ENCODE measurements at regions not wholly inside any gene's neighbourhood (a gene's known extent, or its start where the extent isn't known, plus 50 kb on each side); places are given as distances from the start of the nearest gene placed in this dataset.

- H3K27me3 Mint-ChIP-seq (ENCODE audit: low read depth): no peaks in the 10 kb centered on the region
- H3K9me3 Mint-ChIP-seq: no peaks in the 10 kb centered on the region
- H3K4me3 Mint-ChIP-seq: no peak overlapping the region
- peak overlapping the region; percentile 30 for H3K27ac Mint-ChIP-seq
- H3K4me1 Mint-ChIP-seq (ENCODE audit: low read depth): no peaks in the 10 kb centered on the region
- DNase-seq (no peak), ATAC-seq (replicated peaks in 1 of 2) (no peak)
- H3K36me3 Mint-ChIP-seq (ENCODE audit: insufficient read depth in 2 of 2): no peaks in the 10 kb centered on the region
These were observed 214.4 kb upstream of the LEF1 start for GRCh38 chr4:108383157-108383556.

GRCh38 chr4:108382751-108383150 lies 214.0 kb upstream of the LEF1 start:
- no peaks in the 10 kb centered on the region for H3K9me3 Mint-ChIP-seq
- DNase-seq (no peak), ATAC-seq (replicated peaks in 1 of 2) (no peak)
- H3K4me1 Mint-ChIP-seq (ENCODE audit: low read depth): no peaks in the 10 kb centered on the region
- H3K4me3 Mint-ChIP-seq: no peak overlapping the region
- no peaks in the 10 kb centered on the region for H3K27me3 Mint-ChIP-seq (ENCODE audit: low read depth)
- no peaks in the 10 kb centered on the region for H3K36me3 Mint-ChIP-seq (ENCODE audit: insufficient read depth in 2 of 2)
- H3K27ac Mint-ChIP-seq: peak overlapping the region; percentile 7

DNA sequence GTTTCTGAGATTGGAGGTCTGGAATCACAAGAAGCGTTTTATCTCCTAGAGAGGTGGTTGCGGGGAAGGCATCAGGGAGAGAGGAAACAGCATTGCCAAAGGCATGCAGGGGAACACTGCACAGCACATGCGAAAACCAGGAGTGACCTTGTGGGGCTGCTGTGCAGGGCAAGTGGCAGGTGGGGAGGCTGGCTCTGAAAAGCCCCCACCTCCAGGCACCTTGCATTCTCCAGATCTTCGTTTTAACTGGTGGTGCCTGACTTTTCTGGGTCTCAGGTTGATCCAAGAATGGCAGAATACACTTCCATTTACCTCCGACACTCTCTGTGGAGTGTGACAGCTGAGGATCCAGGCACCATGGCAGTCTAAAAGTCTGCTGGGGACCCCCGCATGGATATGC lies 209.4 kb upstream of the LEF1 start:
- no peak for DNase-seq
- H3K36me3 Mint-ChIP-seq (ENCODE audit: insufficient read depth in 2 of 2): no peaks in the 10 kb centered on the region
- H3K27ac Mint-ChIP-seq: no peak overlapping the region
- H3K4me1 Mint-ChIP-seq (ENCODE audit: low read depth): peaks cover 4% of the 10 kb centered on the region
- no peak overlapping the region for H3K4me3 Mint-ChIP-seq
- H3K9me3 Mint-ChIP-seq: no peaks in the 10 kb centered on the region
- no peaks in the 10 kb centered on the region for H3K27me3 Mint-ChIP-seq (ENCODE audit: low read depth)
- ATAC-seq (replicated peaks in 1 of 2): no peak

GRCh38 chr4:108377021-108377420 lies 208.3 kb upstream of the LEF1 start:
- Mint-ChIP-seq H3K27me3 (ENCODE audit: low read depth) (no peaks in the 10 kb centered on the region), H3K4me3 (no peak overlapping the region), H3K36me3 (ENCODE audit: insufficient read depth in 2 of 2) (no peaks in the 10 kb centered on the region), H3K9me3 (no peaks in the 10 kb centered on the region), H3K4me1 (ENCODE audit: low read depth) (peaks cover 14% of the 10 kb centered on the region), H3K27ac (no peak overlapping the region)
- no peak for ATAC-seq (replicated peaks in 1 of 2)
- DNase-seq: no peak

DNA sequence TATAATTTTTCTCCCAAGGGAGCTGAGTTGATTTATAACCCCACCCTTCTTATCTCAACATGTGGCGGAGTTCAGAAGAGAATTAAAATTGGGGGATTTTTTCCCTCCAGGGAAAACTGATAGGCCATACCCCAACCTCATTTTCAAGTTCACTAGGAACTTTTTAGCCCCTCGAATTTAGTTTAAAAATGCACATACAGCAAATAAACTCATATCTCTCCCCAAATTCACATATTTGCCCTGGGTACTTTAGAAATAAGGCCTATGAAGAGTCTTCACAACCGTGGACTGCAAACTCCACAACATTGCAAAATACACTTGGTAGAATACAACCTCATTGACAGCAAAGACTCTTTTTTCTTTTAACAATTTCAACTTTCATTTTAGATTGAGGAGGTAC lies 206.7 kb upstream of the LEF1 start:
- peaks cover 30% of the 10 kb centered on the region for H3K4me1 Mint-ChIP-seq (ENCODE audit: low read depth)
- no peaks in the 10 kb centered on the region for H3K27me3 Mint-ChIP-seq (ENCODE audit: low read depth)
- no peak for ATAC-seq (replicated peaks in 1 of 2)
- H3K36me3 Mint-ChIP-seq (ENCODE audit: insufficient read depth in 2 of 2): no peaks in the 10 kb centered on the region
- H3K4me3 Mint-ChIP-seq: no peak overlapping the region
- DNase-seq: no peak
- H3K27ac Mint-ChIP-seq: no peak overlapping the region
- no peaks in the 10 kb centered on the region for H3K9me3 Mint-ChIP-seq

DNA sequence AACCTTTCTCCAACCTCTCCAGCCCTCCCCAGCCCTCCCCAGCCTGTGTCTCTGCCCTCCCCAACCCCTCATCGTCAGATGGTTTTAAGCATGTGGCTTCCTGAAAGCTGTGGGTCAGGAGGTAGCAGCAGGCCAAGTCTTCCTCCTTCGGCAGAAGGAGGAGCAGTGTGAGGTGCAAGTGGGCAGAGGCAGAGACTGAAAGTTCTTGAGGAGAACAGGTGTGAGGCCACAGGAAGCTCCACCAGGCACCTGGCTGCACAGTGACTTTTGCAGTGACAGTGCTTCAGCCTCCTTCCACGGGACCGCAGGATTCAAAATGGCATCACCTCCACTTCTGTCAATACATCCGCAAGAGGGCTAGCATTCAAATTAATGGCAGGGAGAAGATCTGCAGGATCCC lies 203.9 kb upstream of the LEF1 start:
- H3K4me3 Mint-ChIP-seq: peak overlapping the region; percentile 35 to 57
- no peaks in the 10 kb centered on the region for H3K36me3 Mint-ChIP-seq (ENCODE audit: insufficient read depth in 2 of 2)
- no peaks in the 10 kb centered on the region for H3K9me3 Mint-ChIP-seq
- no peak overlapping the region for H3K27ac Mint-ChIP-seq
- ATAC-seq (replicated peaks in 1 of 2) (peak; percentile 59 to 62), DNase-seq (peak; percentile 19 to 23)
- H3K27me3 Mint-ChIP-seq (ENCODE audit: low read depth): peaks cover 15% of the 10 kb centered on the region
- H3K4me1 Mint-ChIP-seq (ENCODE audit: low read depth): peaks cover 42% of the 10 kb centered on the region

DNA sequence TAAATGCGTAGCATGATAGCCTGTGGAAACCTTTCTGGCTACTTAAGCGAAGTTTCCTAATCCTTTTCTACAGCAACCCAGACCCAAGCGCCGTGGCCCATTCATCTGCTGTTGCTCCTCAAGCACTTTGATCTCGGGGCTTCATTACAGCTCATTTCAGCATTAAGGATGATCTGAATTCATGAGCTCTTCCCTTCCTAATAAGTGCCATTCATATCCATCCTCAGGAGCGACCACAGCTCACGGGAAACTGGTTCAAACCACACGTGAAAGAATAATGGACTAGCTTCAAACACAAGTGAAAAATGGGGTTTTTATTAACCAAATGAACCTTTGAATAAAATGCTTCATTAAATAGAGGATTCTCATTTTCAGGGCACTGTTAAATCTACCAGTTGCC lies 202.6 kb upstream of the LEF1 start:
- DNase-seq: no peak
- Mint-ChIP-seq H3K4me3 (peak overlapping the region; percentile 81 to 85), H3K36me3 (ENCODE audit: insufficient read depth in 2 of 2) (no peaks in the 10 kb centered on the region), H3K9me3 (no peaks in the 10 kb centered on the region), H3K27ac (peak overlapping the region; percentile 28), H3K4me1 (ENCODE audit: low read depth) (peaks cover 42% of the 10 kb centered on the region), H3K27me3 (ENCODE audit: low read depth) (peaks cover 15% of the 10 kb centered on the region)
- no peak for ATAC-seq (replicated peaks in 1 of 2)

DNA sequence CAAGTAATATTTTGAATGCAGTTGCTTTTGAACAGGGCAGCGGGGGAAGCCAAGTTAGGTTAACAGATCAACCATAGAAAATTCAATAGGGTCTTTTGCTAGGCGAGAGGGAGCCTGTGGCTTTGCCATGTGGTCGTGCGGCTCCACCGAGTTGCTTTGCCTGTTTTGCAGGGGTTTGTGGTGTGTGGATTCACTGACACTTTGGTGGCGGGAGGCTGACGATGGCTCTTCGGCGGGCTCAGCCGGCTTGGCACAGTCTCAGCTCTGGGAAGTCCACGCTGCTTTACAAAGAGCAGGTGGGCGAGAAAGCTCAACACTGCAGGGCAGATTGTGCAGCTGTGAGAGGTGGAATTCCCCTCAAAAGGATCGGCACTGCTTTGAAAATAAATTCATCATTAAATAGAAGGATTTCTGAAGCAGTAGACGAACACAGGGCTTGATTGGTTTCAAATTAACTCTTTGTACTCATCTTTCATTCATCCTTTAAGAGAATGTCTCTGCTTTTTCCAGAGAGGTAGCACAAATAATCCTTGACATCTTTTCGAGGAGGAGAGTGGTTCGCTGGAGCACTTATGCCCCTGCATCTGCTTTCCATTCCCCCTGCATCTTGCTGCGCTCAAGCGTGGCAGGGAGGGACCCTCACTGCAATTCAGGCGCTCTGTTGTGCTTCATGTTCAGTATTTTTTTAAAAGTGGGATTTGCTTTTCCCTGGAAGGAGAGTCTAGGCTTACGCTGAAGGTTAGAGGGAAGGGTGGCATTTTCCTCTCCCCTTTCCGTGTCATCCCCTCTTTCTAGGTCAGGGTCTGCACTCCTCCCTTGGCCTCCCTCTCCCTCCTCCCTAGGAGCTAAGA lies 201.8 kb upstream of the LEF1 start:
- DNase-seq (peak; percentile 21 to 47), ATAC-seq (replicated peaks in 1 of 2) (peak; percentile 60 to 78)
- Mint-ChIP-seq H3K4me1 (ENCODE audit: low read depth) (peaks cover 42% of the 10 kb centered on the region), H3K27me3 (ENCODE audit: low read depth) (peaks cover 15% of the 10 kb centered on the region), H3K4me3 (peak overlapping the region; percentile 81 to 85), H3K36me3 (ENCODE audit: insufficient read depth in 2 of 2) (no peaks in the 10 kb centered on the region), H3K27ac (no peak overlapping the region), H3K9me3 (no peaks in the 10 kb centered on the region)

GRCh38 chr4:108369035-108369655 lies 200.4 kb upstream of the LEF1 start:
- H3K27ac Mint-ChIP-seq: no peak overlapping the region
- H3K36me3 Mint-ChIP-seq (ENCODE audit: insufficient read depth in 2 of 2): no peaks in the 10 kb centered on the region
- peaks cover 15% of the 10 kb centered on the region for H3K27me3 Mint-ChIP-seq (ENCODE audit: low read depth)
- no peaks in the 10 kb centered on the region for H3K9me3 Mint-ChIP-seq
- H3K4me3 Mint-ChIP-seq: peak overlapping the region; percentile 81 to 85
- DNase-seq (no peak), ATAC-seq (replicated peaks in 1 of 2) (no peak)
- H3K4me1 Mint-ChIP-seq (ENCODE audit: low read depth): peaks cover 42% of the 10 kb centered on the region

GRCh38 chr4:108367751-108368150 lies 199.0 kb upstream of the LEF1 start:
- Mint-ChIP-seq H3K4me3 (no peak overlapping the region), H3K27ac (no peak overlapping the region), H3K27me3 (ENCODE audit: low read depth) (peaks cover 15% of the 10 kb centered on the region), H3K36me3 (ENCODE audit: insufficient read depth in 2 of 2) (no peaks in the 10 kb centered on the region), H3K4me1 (ENCODE audit: low read depth) (peaks cover 41% of the 10 kb centered on the region), H3K9me3 (no peaks in the 10 kb centered on the region)
- DNase-seq (no peak), ATAC-seq (replicated peaks in 1 of 2) (no peak)

DNA sequence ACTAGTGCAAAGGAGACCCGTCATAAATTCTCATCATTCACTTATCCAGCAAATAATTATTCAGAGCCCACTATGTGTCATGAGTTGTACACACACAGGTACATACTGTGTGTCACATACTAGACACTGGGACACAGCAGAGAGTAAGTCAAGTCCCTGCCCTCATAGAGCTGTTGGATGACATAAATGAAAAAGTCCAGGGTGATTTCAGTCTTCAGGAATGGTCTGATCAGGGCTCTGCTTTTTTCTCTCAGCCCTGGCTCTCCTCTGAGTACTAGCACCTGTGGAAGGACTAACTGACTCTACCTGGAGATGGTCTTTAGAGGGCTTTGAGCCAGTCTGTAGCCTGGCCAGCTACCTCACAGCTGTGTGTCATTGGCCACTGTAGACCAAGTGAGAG lies 198.0 kb upstream of the LEF1 start:
- ATAC-seq (replicated peaks in 1 of 2): no peak
- H3K27me3 Mint-ChIP-seq (ENCODE audit: low read depth): peaks cover 15% of the 10 kb centered on the region

GRCh38 chr4:108365551-108365950 lies 196.8 kb upstream of the LEF1 start:
- Mint-ChIP-seq H3K36me3 (ENCODE audit: insufficient read depth in 2 of 2) (no peaks in the 10 kb centered on the region), H3K27ac (no peak overlapping the region), H3K4me1 (ENCODE audit: low read depth) (peaks cover 42% of the 10 kb centered on the region), H3K4me3 (no peak overlapping the region), H3K27me3 (ENCODE audit: low read depth) (peaks cover 20% of the 10 kb centered on the region), H3K9me3 (no peaks in the 10 kb centered on the region)
- ATAC-seq (replicated peaks in 1 of 2) (no peak), DNase-seq (no peak)

More for the DNA sequence above, 198.0 kb upstream of the LEF1 start:
- Mint-ChIP-seq H3K9me3 (no peaks in the 10 kb centered on the region), H3K4me1 (ENCODE audit: low read depth) (peaks cover 42% of the 10 kb centered on the region), H3K36me3 (ENCODE audit: insufficient read depth in 2 of 2) (no peaks in the 10 kb centered on the region), H3K4me3 (no peak overlapping the region), H3K27ac (no peak overlapping the region)
- DNase-seq: no peak

DNA sequence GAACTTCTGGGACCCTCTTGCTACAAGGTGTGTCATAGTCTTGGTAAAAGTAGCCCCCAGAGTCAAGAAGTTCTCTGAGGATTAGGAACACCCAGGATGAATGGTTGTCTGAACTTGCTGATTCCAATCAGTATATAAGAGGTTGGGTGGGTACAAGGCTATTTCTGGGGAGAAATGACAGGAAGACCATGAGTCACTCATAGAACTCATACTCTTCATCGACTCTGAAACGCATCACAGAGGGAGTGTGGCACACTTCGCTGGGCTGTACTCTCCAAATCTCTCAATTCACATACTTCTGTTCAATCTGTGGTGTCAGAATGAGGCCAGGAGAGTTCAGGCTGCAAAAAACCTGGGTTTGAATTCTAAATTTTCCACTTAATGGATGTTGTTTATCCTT lies 193.2 kb upstream of the LEF1 start:
- Mint-ChIP-seq H3K9me3 (no peaks in the 10 kb centered on the region), H3K27ac (no peak overlapping the region), H3K4me1 (ENCODE audit: low read depth) (peaks cover 60% of the 10 kb centered on the region), H3K36me3 (ENCODE audit: insufficient read depth in 2 of 2) (peaks cover 0 to 1% of the 10 kb centered on the region in 2 donors), H3K27me3 (ENCODE audit: low read depth) (peaks cover 12% of the 10 kb centered on the region), H3K4me3 (no peak overlapping the region)
- DNase-seq (no peak), ATAC-seq (replicated peaks in 1 of 2) (peak; percentile 38 to 59)

Data from activated T-cell treated with anti-CD3 and anti-CD28 coated beads, Interleukin-2, amount 50 U/mL, for 72 hours (primary cell).